ENCODE measurements at regions not wholly inside any gene's neighbourhood (a gene's known extent, or its start where the extent isn't known, plus 50 kb on each side); places are given as distances from the start of the nearest gene placed in this dataset.

DNA sequence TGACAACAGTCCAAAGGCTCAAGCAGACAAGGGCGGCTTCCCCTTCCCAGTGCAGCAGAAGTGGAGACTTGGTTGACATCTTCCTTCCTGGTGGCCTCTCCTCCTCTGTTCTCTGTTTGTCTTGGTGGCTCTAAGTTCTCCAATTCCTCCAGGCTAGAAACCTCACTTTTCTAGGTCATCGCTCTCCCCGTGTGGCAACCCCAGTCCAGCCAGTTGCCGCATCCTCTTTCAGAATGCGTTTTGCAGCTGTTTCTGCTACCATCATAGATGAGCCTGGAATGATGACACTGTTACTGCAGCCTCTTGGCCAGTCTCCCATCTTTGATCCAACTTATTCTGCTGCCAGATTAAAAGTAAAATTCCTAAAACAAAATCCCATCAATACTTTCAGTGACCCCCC lies 201.5 kb downstream of the TRIM29 start:
- Histone ChIP-seq H4K5ac (ENCODE audit: insufficient read length, low read depth, low read length) (no peak overlapping the region), H2BK20ac (ENCODE audit: low read depth, low read length, poor library complexity, severe bottlenecking) (no peak overlapping the region), H3K4me2 (ENCODE audit: insufficient read depth, insufficient read length, low read length) (no peak overlapping the region), H3K27me3 (ENCODE audit: insufficient read depth, low read length) (no peaks in the 10 kb centered on the region), H3K27ac (ENCODE audit: insufficient read length, low read depth, low read length) (no peak overlapping the region), H3K4ac (ENCODE audit: low read depth, low read length) (no peak overlapping the region), H3K79me2 (ENCODE audit: insufficient read depth, low read length) (no peaks in the 10 kb centered on the region), H3K79me1 (ENCODE audit: insufficient read depth, low read depth, low read length, poor library complexity, severe bottlenecking) (no peaks in the 10 kb centered on the region), H3K4me1 (ENCODE audit: insufficient read depth, low read length) (peaks cover 13% of the 10 kb centered on the region; the same call in 1 of the 2 replicates), H3K9me3 (ENCODE audit: control insufficient read depth, low read depth, low read length) (no peaks in the 10 kb centered on the region), H3T11ph (ENCODE audit: low read length) (no peak overlapping the region), H3K23me2 (ENCODE audit: insufficient read length, low read depth, low read length, poor library complexity, severe bottlenecking) (no peaks in the 10 kb centered on the region), H3K14ac (ENCODE audit: insufficient read depth, low read length) (peak overlapping the region; percentile 3; the same call in 1 of the 2 replicates), H4K91ac (ENCODE audit: insufficient read length, low read depth, low read length) (no peak overlapping the region), H2BK15ac (ENCODE audit: low read depth, low read length) (no peak overlapping the region), H2BK5ac (ENCODE audit: insufficient read length, low read length) (no peak overlapping the region), H2BK12ac (ENCODE audit: insufficient read length, low read depth, low read length) (no peak overlapping the region), H3K23ac (ENCODE audit: insufficient read length, low read depth, low read length) (no peak overlapping the region), H2AFZ (ENCODE audit: low read length) (no peak overlapping the region), H3K18ac (ENCODE audit: insufficient read length, low read depth, low read length) (no peak overlapping the region), H4K8ac (replicated peaks; ENCODE audit: insufficient read length, low read depth, low read length) (no peak overlapping the region), H3K56ac (ENCODE audit: insufficient read length, low read depth, low read length) (no peak overlapping the region), H2AK5ac (ENCODE audit: insufficient read length, low read length) (no peak overlapping the region), H2BK120ac (ENCODE audit: low read depth, low read length, poor library complexity, severe bottlenecking) (no peak overlapping the region), H3K9ac (ENCODE audit: extremely low read depth, insufficient read length, low read length) (no peak overlapping the region), H4K20me1 (ENCODE audit: control insufficient read depth, insufficient read depth, insufficient read length) (no peaks in the 10 kb centered on the region)
- H3K4me3 Mint-ChIP-seq, result no peak overlapping the region
- WGBS (ENCODE audit: extremely low coverage, insufficient read length, low lambda C conversion rate), result no CpG with 5 or more reads among the region's 5 CpGs
- H3K27me3 Mint-ChIP-seq (ENCODE audit: low read depth), result peaks cover 34% of the 10 kb centered on the region
- H3K4me1 Mint-ChIP-seq, result peaks cover 37 to 52% of the 10 kb centered on the region in 2 experiments
- no peak for DNase-seq
- H3K36me3 Mint-ChIP-seq (ENCODE audit: insufficient read depth in 1 of 3, low read depth in 3 of 3), result no peaks in the 10 kb centered on the region
- peaks cover 0 to 4% of the 10 kb centered on the region in 2 experiments; a peak in 1 of 5 replicates for H3K9me3 Mint-ChIP-seq
- no peak overlapping the region for H3K27ac Mint-ChIP-seq
- TF ChIP-seq, protein P1, sequence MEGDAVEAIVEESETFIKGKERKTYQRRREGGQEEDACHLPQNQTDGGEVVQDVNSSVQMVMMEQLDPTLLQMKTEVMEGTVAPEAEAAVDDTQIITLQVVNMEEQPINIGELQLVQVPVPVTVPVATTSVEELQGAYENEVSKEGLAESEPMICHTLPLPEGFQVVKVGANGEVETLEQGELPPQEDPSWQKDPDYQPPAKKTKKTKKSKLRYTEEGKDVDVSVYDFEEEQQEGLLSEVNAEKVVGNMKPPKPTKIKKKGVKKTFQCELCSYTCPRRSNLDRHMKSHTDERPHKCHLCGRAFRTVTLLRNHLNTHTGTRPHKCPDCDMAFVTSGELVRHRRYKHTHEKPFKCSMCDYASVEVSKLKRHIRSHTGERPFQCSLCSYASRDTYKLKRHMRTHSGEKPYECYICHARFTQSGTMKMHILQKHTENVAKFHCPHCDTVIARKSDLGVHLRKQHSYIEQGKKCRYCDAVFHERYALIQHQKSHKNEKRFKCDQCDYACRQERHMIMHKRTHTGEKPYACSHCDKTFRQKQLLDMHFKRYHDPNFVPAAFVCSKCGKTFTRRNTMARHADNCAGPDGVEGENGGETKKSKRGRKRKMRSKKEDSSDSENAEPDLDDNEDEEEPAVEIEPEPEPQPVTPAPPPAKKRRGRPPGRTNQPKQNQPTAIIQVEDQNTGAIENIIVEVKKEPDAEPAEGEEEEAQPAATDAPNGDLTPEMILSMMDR (conservative IDR thresholded peaks at IDR 0.05), result no peak
